ENCODE measurements at regions not wholly inside any gene's neighbourhood (a gene's known extent, or its start where the extent isn't known, plus 50 kb on each side); places are given as distances from the start of the nearest gene placed in this dataset.

DNA sequence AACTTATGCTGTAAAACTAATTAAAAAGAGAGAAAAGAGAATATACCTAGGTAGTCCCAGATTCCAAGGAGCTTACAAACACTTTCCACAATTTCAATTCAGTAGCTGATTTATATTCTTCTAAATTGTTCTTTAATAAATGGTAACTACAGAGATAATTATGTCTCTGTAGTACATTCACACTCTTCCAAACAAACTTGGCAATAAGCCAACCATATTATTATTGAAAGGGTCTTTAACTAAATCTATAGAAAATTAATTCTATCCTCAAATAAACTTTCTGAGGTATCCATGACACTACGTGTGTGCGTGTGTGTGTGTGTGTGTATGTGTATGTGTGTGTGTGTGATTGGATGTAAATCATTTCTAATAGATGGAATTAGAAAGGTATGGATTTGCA lies 217.4 kb upstream of the EYS start:
- H3K4me1 Mint-ChIP-seq: no peaks in the 10 kb centered on the region
- H3K27me3 ChIP-seq (ENCODE audit: insufficient read depth, low read length): no peaks in the 10 kb centered on the region
- no peak overlapping the region for H3K4me3 Mint-ChIP-seq
- ChIA-PET POLR2A (ENCODE audit: partially characterized antibody) (no interaction called here), CTCF (ENCODE audit: partially characterized antibody) (no interaction called here)
- H3K4me1 ChIP-seq (ENCODE audit: insufficient read depth, low read length): no peaks in the 10 kb centered on the region
- H3K27ac ChIP-seq (ENCODE audit: low read depth, low read length): no peak overlapping the region
- DNase-seq: no peak
- no peaks in the 10 kb centered on the region for H3K27me3 Mint-ChIP-seq
- no peak overlapping the region for H3K4me3 ChIP-seq (ENCODE audit: low read length in 2 of 2)
- H3K36me3 ChIP-seq (ENCODE audit: insufficient read depth, low read length): no peaks in the 10 kb centered on the region
- H3K27ac Mint-ChIP-seq: no peak overlapping the region
- peaks cover 0 to 18% (median 6%) of the 10 kb centered on the region in 8 donors for H3K9me3 Mint-ChIP-seq
- H3K36me3 Mint-ChIP-seq: no peaks in the 10 kb centered on the region
- intact Hi-C loops (cut with micrococcal nuclease): no loop called here
- no peaks in the 10 kb centered on the region for H3K9me3 ChIP-seq (ENCODE audit: control insufficient read depth in 1 of 2, low read length in 2 of 2)

GRCh38 chr6:65922049-65922448 lies 215.0 kb upstream of the EYS start:
- CTCF ChIA-PET (ENCODE audit: partially characterized antibody): no interaction called here
- Histone ChIP-seq H3K9me3 (ENCODE audit: control insufficient read depth in 1 of 2, low read length in 2 of 2) (no peaks in the 10 kb centered on the region), H3K27me3 (ENCODE audit: insufficient read depth, low read length) (no peaks in the 10 kb centered on the region), H3K27ac (ENCODE audit: low read depth, low read length) (no peak overlapping the region), H3K4me3 (ENCODE audit: low read length in 2 of 2) (no peak overlapping the region), H3K4me1 (ENCODE audit: insufficient read depth, low read length) (no peaks in the 10 kb centered on the region), H3K36me3 (ENCODE audit: insufficient read depth, low read length) (no peaks in the 10 kb centered on the region)
- H3K4me3 Mint-ChIP-seq: no peak overlapping the region
- no peak for DNase-seq
- H3K9me3 Mint-ChIP-seq: peaks cover 0 to 18% (median 6%) of the 10 kb centered on the region in 8 donors
- no peaks in the 10 kb centered on the region for H3K27me3 Mint-ChIP-seq
- POLR2A ChIA-PET (ENCODE audit: partially characterized antibody): no interaction called here
- intact Hi-C loops (cut with micrococcal nuclease): no loop called here
- no peak overlapping the region for H3K27ac Mint-ChIP-seq
- H3K4me1 Mint-ChIP-seq: no peaks in the 10 kb centered on the region
- H3K36me3 Mint-ChIP-seq: no peaks in the 10 kb centered on the region

DNA sequence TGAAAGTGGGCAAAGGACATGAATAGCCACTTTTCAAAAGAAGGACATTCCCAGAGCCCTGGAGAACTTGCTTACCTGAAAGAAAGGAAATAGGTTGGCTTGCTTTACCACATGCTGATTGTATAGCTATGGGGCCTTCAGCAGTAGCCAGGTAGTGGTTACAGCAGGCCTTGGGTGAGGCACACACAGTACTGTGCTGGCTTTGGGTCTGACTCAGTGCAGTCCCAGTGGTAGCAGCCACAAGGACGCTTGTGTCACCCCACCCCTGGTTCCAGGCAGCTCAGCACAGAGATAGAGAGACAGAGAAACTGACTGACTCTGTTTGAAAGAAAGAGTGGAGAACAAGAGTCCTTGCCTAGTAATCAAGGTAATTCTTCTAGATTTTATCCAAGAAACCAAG lies 201.0 kb upstream of the EYS start:
- Histone ChIP-seq H3K36me3 (ENCODE audit: insufficient read depth, low read length) (no peaks in the 10 kb centered on the region), H3K4me3 (ENCODE audit: low read length in 2 of 2) (no peak overlapping the region), H3K9me3 (ENCODE audit: control insufficient read depth in 1 of 2, low read length in 2 of 2) (no peaks in the 10 kb centered on the region), H3K27ac (ENCODE audit: low read depth, low read length) (no peak overlapping the region), H3K4me1 (ENCODE audit: insufficient read depth, low read length) (no peaks in the 10 kb centered on the region), H3K27me3 (ENCODE audit: insufficient read depth, low read length) (no peaks in the 10 kb centered on the region)
- ChIA-PET CTCF (ENCODE audit: partially characterized antibody) (no interaction called here), POLR2A (ENCODE audit: partially characterized antibody) (no interaction called here)
- H3K4me3 Mint-ChIP-seq: no peak overlapping the region
- H3K4me1 Mint-ChIP-seq: no peaks in the 10 kb centered on the region
- no peak overlapping the region for H3K27ac Mint-ChIP-seq
- no peaks in the 10 kb centered on the region for H3K27me3 Mint-ChIP-seq
- no peak for DNase-seq
- H3K36me3 Mint-ChIP-seq: no peaks in the 10 kb centered on the region
- intact Hi-C loops (cut with micrococcal nuclease): no loop called here
- H3K9me3 Mint-ChIP-seq: peaks cover 4 to 30% (median 13%) of the 10 kb centered on the region in 8 donors

DNA sequence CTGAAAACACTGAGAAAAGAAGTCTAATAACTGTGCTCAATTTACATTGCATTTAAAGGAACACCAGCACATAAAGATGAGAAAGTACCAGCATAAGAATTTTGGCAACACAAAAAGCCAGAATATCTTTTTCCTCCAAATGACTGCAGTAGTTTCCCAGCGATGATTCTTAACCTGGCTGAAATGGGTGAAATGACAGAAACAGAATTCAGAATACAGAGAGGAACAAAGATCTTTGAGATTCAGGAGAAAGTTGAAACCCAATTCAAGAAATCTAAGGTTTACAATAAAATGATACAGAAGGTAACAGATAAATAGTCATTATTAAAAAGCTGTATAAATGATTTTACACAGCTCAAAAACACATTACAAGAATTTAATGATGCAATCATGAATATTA lies 197.0 kb upstream of the EYS start:
- H3K27ac ChIP-seq (ENCODE audit: low read depth, low read length): no peak overlapping the region
- ChIA-PET POLR2A (ENCODE audit: partially characterized antibody) (no interaction called here), CTCF (ENCODE audit: partially characterized antibody) (no interaction called here)
- no peaks in the 10 kb centered on the region for H3K4me1 ChIP-seq (ENCODE audit: insufficient read depth, low read length)
- no peaks in the 10 kb centered on the region for H3K27me3 ChIP-seq (ENCODE audit: insufficient read depth, low read length)
- no peaks in the 10 kb centered on the region for H3K36me3 Mint-ChIP-seq
- peaks cover 0 to 26% (median 16%) of the 10 kb centered on the region in 8 donors for H3K9me3 Mint-ChIP-seq
- no peaks in the 10 kb centered on the region for H3K27me3 Mint-ChIP-seq
- H3K4me1 Mint-ChIP-seq: no peaks in the 10 kb centered on the region
- no peaks in the 10 kb centered on the region for H3K36me3 ChIP-seq (ENCODE audit: insufficient read depth, low read length)
- H3K9me3 ChIP-seq (ENCODE audit: control insufficient read depth in 1 of 2, low read length in 2 of 2): no peaks in the 10 kb centered on the region
- no peak for DNase-seq
- H3K27ac Mint-ChIP-seq: no peak overlapping the region
- intact Hi-C loops (cut with micrococcal nuclease): no loop called here
- no peak overlapping the region for H3K4me3 ChIP-seq (ENCODE audit: low read length in 2 of 2)
- H3K4me3 Mint-ChIP-seq: no peak overlapping the region

GRCh38 chr6:65900928-65901327 lies 193.9 kb upstream of the EYS start:
- Mint-ChIP-seq H3K9me3 (peaks cover 0 to 27% (median 15%) of the 10 kb centered on the region in 8 donors), H3K4me1 (no peaks in the 10 kb centered on the region), H3K27ac (no peak overlapping the region), H3K36me3 (no peaks in the 10 kb centered on the region), H3K27me3 (no peaks in the 10 kb centered on the region), H3K4me3 (no peak overlapping the region)
- Histone ChIP-seq H3K4me1 (ENCODE audit: insufficient read depth, low read length) (no peaks in the 10 kb centered on the region), H3K9me3 (ENCODE audit: control insufficient read depth in 1 of 2, low read length in 2 of 2) (no peaks in the 10 kb centered on the region), H3K27ac (ENCODE audit: low read depth, low read length) (no peak overlapping the region), H3K36me3 (ENCODE audit: insufficient read depth, low read length) (no peaks in the 10 kb centered on the region), H3K27me3 (ENCODE audit: insufficient read depth, low read length) (no peaks in the 10 kb centered on the region), H3K4me3 (ENCODE audit: low read length in 2 of 2) (no peak overlapping the region)
- intact Hi-C loops (cut with micrococcal nuclease): no loop called here
- no peak for DNase-seq
- CTCF ChIA-PET (ENCODE audit: partially characterized antibody): no interaction called here
- POLR2A ChIA-PET (ENCODE audit: partially characterized antibody): no interaction called here

DNA sequence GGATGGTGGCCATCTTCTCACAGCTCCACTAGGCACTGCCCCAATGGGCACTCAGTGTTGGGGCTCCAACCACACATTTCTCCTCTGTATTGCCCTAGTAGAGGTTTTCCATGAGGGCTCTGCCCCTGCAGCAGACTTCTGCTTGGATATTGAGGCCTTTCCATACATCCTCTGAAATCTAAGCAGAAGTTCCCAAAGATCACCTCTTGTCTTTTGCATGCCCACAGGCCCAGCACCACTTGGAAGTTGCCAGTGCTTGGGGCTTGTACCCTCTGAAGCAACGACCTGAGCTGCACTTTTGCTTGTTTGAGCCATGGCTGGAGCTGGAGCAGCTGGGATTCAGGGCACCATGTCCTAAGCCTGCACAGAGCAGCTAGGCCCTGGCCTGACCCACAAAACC lies 189.1 kb upstream of the EYS start:
- CTCF ChIA-PET (ENCODE audit: partially characterized antibody): no interaction called here
- Histone ChIP-seq H3K27ac (ENCODE audit: low read depth, low read length) (no peak overlapping the region), H3K27me3 (ENCODE audit: insufficient read depth, low read length) (no peaks in the 10 kb centered on the region), H3K9me3 (ENCODE audit: control insufficient read depth in 1 of 2, low read length in 2 of 2) (peaks cover 0 to 4% of the 10 kb centered on the region in 2 donors), H3K4me3 (ENCODE audit: low read length in 2 of 2) (no peak overlapping the region), H3K4me1 (ENCODE audit: insufficient read depth, low read length) (no peaks in the 10 kb centered on the region), H3K36me3 (ENCODE audit: insufficient read depth, low read length) (no peaks in the 10 kb centered on the region)
- no peak overlapping the region for H3K27ac Mint-ChIP-seq
- H3K9me3 Mint-ChIP-seq: peaks cover 0 to 25% (median 12%) of the 10 kb centered on the region in 8 donors
- H3K27me3 Mint-ChIP-seq: no peaks in the 10 kb centered on the region
- POLR2A ChIA-PET (ENCODE audit: partially characterized antibody): no interaction called here
- H3K36me3 Mint-ChIP-seq: no peaks in the 10 kb centered on the region
- no peak overlapping the region for H3K4me3 Mint-ChIP-seq
- intact Hi-C loops (cut with micrococcal nuclease): no loop called here
- no peaks in the 10 kb centered on the region for H3K4me1 Mint-ChIP-seq
- no peak for DNase-seq

DNA sequence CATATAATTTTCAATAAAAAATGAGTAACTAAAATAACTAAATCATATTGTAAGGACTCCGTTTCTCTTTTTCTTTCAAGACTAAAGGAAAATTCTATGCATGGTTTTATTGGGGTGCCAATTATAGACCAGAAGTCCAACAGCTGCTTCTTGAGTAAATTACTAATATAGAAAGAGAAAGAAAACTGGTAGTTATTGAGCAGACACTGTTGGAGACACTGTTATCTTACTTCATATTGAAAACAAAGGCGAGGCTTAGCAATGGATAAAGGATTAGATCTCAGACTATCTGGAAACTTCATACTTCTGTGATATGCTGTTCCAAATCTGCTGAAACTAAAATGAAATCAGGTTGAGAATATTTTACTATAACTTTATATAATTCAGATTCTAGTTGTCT lies 169.6 kb upstream of the EYS start:
- H3K27me3 Mint-ChIP-seq: no peaks in the 10 kb centered on the region
- DNase-seq: no peak
- H3K36me3 ChIP-seq (ENCODE audit: insufficient read depth, low read length): no peaks in the 10 kb centered on the region
- no peak overlapping the region for H3K27ac ChIP-seq (ENCODE audit: low read depth, low read length)
- H3K9me3 ChIP-seq (ENCODE audit: control insufficient read depth in 1 of 2, low read length in 2 of 2): no peaks in the 10 kb centered on the region
- no peaks in the 10 kb centered on the region for H3K36me3 Mint-ChIP-seq
- peaks cover 0 to 10% (median 4%) of the 10 kb centered on the region in 8 donors for H3K9me3 Mint-ChIP-seq
- H3K27ac Mint-ChIP-seq: no peak overlapping the region
- CTCF ChIA-PET (ENCODE audit: partially characterized antibody): no interaction called here
- intact Hi-C loops (cut with micrococcal nuclease): no loop called here
- no peak overlapping the region for H3K4me3 Mint-ChIP-seq
- H3K4me1 Mint-ChIP-seq: no peaks in the 10 kb centered on the region
- no peak overlapping the region for H3K4me3 ChIP-seq (ENCODE audit: low read length in 2 of 2)
- H3K27me3 ChIP-seq (ENCODE audit: insufficient read depth, low read length): no peaks in the 10 kb centered on the region
- POLR2A ChIA-PET (ENCODE audit: partially characterized antibody): no interaction called here
- no peaks in the 10 kb centered on the region for H3K4me1 ChIP-seq (ENCODE audit: insufficient read depth, low read length)

DNA sequence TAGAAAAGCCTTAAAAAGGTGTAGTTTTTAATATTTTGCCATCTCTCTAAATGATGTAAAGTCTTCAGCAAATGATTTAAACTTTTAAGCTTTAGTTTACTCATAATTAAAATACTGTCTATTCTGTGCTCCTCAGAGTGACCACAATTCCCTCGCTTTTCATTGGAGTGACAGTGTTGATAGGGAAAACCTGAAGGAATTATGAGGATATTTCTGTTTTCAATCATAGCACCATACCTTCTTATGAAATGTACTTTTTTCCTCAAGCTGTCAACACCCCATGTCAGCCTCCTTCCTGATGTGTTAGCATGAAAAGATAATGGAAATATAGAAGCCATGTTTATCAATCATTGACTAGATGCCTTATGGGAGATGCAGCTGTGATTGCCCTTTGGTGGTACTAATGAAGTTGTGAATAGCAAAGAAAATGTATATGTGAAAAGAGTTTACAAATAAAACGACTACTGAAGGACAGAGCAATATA lies 145.4 kb upstream of the EYS start:
- no peak overlapping the region for H3K27ac ChIP-seq (ENCODE audit: low read depth, low read length)
- Mint-ChIP-seq H3K4me1 (no peaks in the 10 kb centered on the region), H3K27ac (no peak overlapping the region), H3K36me3 (no peaks in the 10 kb centered on the region), H3K9me3 (peaks cover 3 to 13% (median 4%) of the 10 kb centered on the region in 8 donors), H3K27me3 (no peaks in the 10 kb centered on the region), H3K4me3 (no peak overlapping the region)
- no peaks in the 10 kb centered on the region for H3K27me3 ChIP-seq (ENCODE audit: insufficient read depth, low read length)
- DNase-seq: no peak
- ChIA-PET CTCF (ENCODE audit: partially characterized antibody) (no interaction called here), POLR2A (ENCODE audit: partially characterized antibody) (no interaction called here)
- intact Hi-C loops (cut with micrococcal nuclease): no loop called here
- no peak overlapping the region for H3K4me3 ChIP-seq (ENCODE audit: low read length in 2 of 2)
- no peaks in the 10 kb centered on the region for H3K9me3 ChIP-seq (ENCODE audit: control insufficient read depth in 1 of 2, low read length in 2 of 2)
- no peaks in the 10 kb centered on the region for H3K36me3 ChIP-seq (ENCODE audit: insufficient read depth, low read length)
- H3K4me1 ChIP-seq (ENCODE audit: insufficient read depth, low read length): no peaks in the 10 kb centered on the region
